Testis (tissue), 2 donors: ENCODE measurements at regions not wholly inside any gene's neighbourhood (a gene's known extent, or its start where the extent isn't known, plus 50 kb on each side); places are given as distances from the start of the nearest gene placed in this dataset.

Experiments
- DNase-seq: peaks from one replicate; pipeline ENCODE4 v3.0.0-alpha.2; 2019
- H3K27ac ChIP-seq, 2 donors: fragments of 200-600 bp; sonication (generic); one replicate each; pipeline ENCODE4 v1.5.1; 2019
- H3K27me3 ChIP-seq: fragments of 200-600 bp; sonication (generic); one replicate; pipeline ENCODE4 v1.5.1; 2019
- H3K36me3 ChIP-seq: fragments of 200-600 bp; sonication (generic); one replicate; pipeline ENCODE4 v1.5.1; 2017; ENCODE audit warnings: low read depth; ENCODE audit errors: missing control alignments
- H3K4me1 ChIP-seq: fragments of 200-600 bp; sonication (generic); one replicate; pipeline ENCODE4 v1.5.1; 2019
- H3K4me3 ChIP-seq, 2 donors: fragments of 200-600 bp; sonication (generic); one replicate each; pipeline ENCODE4 v1.5.1; 2017 to 2019
- H3K9me3 ChIP-seq: fragments of 200-600 bp; sonication (generic); one replicate; pipeline ENCODE4 v1.5.1; 2017
- CTCF ChIP-seq, 3 experiments: fragments of 450-650 bp in 2 of 3; fragments of 200-600 bp in 1 of 3; sonication (generic) in 1 of 3; IDR thresholded peaks; one replicate each; pipeline ENCODE4 v1.5.1; 2016 to 2019; ENCODE audit warnings: antibody characterized with exemption in 3 of 3, mild to moderate bottlenecking in 2 of 3, moderate library complexity in 1 of 3
- POLR2A ChIP-seq: fragments of 450-650 bp; IDR thresholded peaks from one replicate; pipeline ENCODE4 v1.6.1; 2017; ENCODE audit warnings: antibody characterized with exemption, mild to moderate bottlenecking, moderate library complexity
- WGBS, 2 donors: methylation state at CpG; one replicate each; pipeline ENCODE4 v1.1.5; 2018; 5-methylcytosine and 5-hydroxymethylcytosine counted together
- intact Hi-C: fragments of 100-400 bp; cut with DNase I; formaldehyde crosslinking; loops from one replicate; pipeline ENCODE4 v1.15.1; 2023; ENCODE audit warnings: low total_unique reads

- H3K4me1 ChIP-seq, result no peaks in the 10 kb centered on the region
- intact Hi-C loops, result no loop called here
- TF ChIP-seq CTCF (IDR thresholded peaks at IDR 0.05), result no peak
- TF ChIP-seq POLR2A, result no peak
- 90 to 94% methylated on average over 26 of the region's 26 CpGs for WGBS, 2 donors
- H3K4me3 ChIP-seq, result no peak overlapping the region
- H3K27ac ChIP-seq, result no peak overlapping the region
- no peak for DNase-seq
- H3K9me3 ChIP-seq, result no peaks in the 10 kb centered on the region
- no peaks in the 10 kb centered on the region for H3K27me3 ChIP-seq
- no peaks in the 10 kb centered on the region for H3K36me3 ChIP-seq
These were observed 442.0 kb downstream of the EIPR1 start for GRCh38 chr2:2935445-2936149.

- TF ChIP-seq CTCF (IDR thresholded peaks at IDR 0.05), result no peak
- no peak for TF ChIP-seq POLR2A
- no peaks in the 10 kb centered on the region for H3K36me3 ChIP-seq
- H3K27me3 ChIP-seq, result no peaks in the 10 kb centered on the region
- no peak overlapping the region for H3K4me3 ChIP-seq
- intact Hi-C loops, result no loop called here
- no peaks in the 10 kb centered on the region for H3K4me1 ChIP-seq
- H3K27ac ChIP-seq, result no peak overlapping the region
- H3K9me3 ChIP-seq, result no peaks in the 10 kb centered on the region
- no peak for DNase-seq
- 51 to 67% methylated on average over 5 to 15 of the region's 15 CpGs for WGBS, 2 donors
These were observed 444.2 kb downstream of the EIPR1 start for GRCh38 chr2:2933426-2933825.

GRCh38 chr2:2932692-2933305 is 444.8 kb downstream of the EIPR1 start:
- Histone ChIP-seq H3K27me3 (no peaks in the 10 kb centered on the region), H3K4me1 (no peaks in the 10 kb centered on the region), H3K9me3 (no peaks in the 10 kb centered on the region), H3K36me3 (no peaks in the 10 kb centered on the region), H3K4me3 (no peak overlapping the region), H3K27ac (no peak overlapping the region)
- TF ChIP-seq POLR2A, result no peak
- no peak for TF ChIP-seq CTCF (IDR thresholded peaks at IDR 0.05)
- intact Hi-C loops, result no loop called here
- 73 to 74% methylated on average over 16 of the region's 16 CpGs for WGBS, 2 donors
- DNase-seq, result no peak

GRCh38 chr2:2932189-2932588 is 445.4 kb downstream of the EIPR1 start:
- TF ChIP-seq POLR2A, result no peak
- no peak for TF ChIP-seq CTCF (IDR thresholded peaks at IDR 0.05)
- Histone ChIP-seq H3K4me1 (no peaks in the 10 kb centered on the region), H3K9me3 (no peaks in the 10 kb centered on the region), H3K4me3 (no peak overlapping the region), H3K27me3 (no peaks in the 10 kb centered on the region), H3K27ac (no peak overlapping the region), H3K36me3 (no peaks in the 10 kb centered on the region)
- DNase-seq, result no peak
- WGBS, 2 donors, result 74 to 82% methylated on average over 14 to 15 of the region's 15 CpGs
- intact Hi-C loops, result no loop called here
